ENCODE measurements at regions not wholly inside any gene's neighbourhood (a gene's known extent, or its start where the extent isn't known, plus 50 kb on each side); places are given as distances from the start of the nearest gene placed in this dataset.

- DNase-seq = no peak
- no peaks in the 10 kb centered on the region for H3K36me3 Mint-ChIP-seq
- no peak overlapping the region for H3K4me3 Mint-ChIP-seq
- H3K27ac Mint-ChIP-seq = no peak overlapping the region
- H3K27me3 Mint-ChIP-seq (ENCODE audit: low read depth in 3 of 3) = no peaks in the 10 kb centered on the region
- H3K9ac ChIP-seq (ENCODE audit: insufficient read depth, low read length, poor library complexity, severe bottlenecking) = no peak overlapping the region
- no peak for TF ChIP-seq CTCF (IDR thresholded peaks at IDR 0.05)
- no peaks in the 10 kb centered on the region for H3K27me3 ChIP-seq (ENCODE audit: control insufficient read depth in 2 of 2, insufficient read depth in 2 of 2, low read length in 2 of 2)
- H3K9me3 ChIP-seq (replicated peaks in 1 of 2; ENCODE audit: control insufficient read depth in 1 of 2, insufficient read depth in 1 of 2, low read length in 2 of 2) = no peaks in the 10 kb centered on the region
- H3K9me3 Mint-ChIP-seq = peaks cover 0 to 3% (median 0%) of the 10 kb centered on the region in 7 donors
- no peaks in the 10 kb centered on the region for H3K79me2 ChIP-seq (ENCODE audit: insufficient read depth, low read length)
- no peaks in the 10 kb centered on the region for H3K4me1 ChIP-seq (ENCODE audit: control insufficient read depth in 1 of 2, insufficient read depth in 2 of 2, low read length in 2 of 2)
- H3K4me3 ChIP-seq (replicated peaks in 1 of 3; ENCODE audit: low read depth in 2 of 3, low read length in 3 of 3) = no peak overlapping the region
- H3K36me3 ChIP-seq (replicated peaks in 1 of 2; ENCODE audit: control insufficient read depth in 1 of 2, insufficient read depth in 2 of 2, low read length in 2 of 2) = no peaks in the 10 kb centered on the region
- no peaks in the 10 kb centered on the region for H4K20me1 ChIP-seq (ENCODE audit: insufficient read depth, low read length)
- WGBS (ENCODE audit: insufficient coverage) = no CpG with 5 or more reads among the region's 2 CpGs
- no peak overlapping the region for H3K27ac ChIP-seq (ENCODE audit: low read depth in 1 of 2, low read length in 2 of 2)
- H3K4me1 Mint-ChIP-seq = no peaks in the 10 kb centered on the region
- H3K4me2 ChIP-seq (replicated peaks; ENCODE audit: extremely low read depth, low read length, poor library complexity, severe bottlenecking) = no peak overlapping the region
- H2AFZ ChIP-seq (ENCODE audit: insufficient read depth, low read depth, low read length, poor library complexity, severe bottlenecking) = no peak overlapping the region
- intact Hi-C loops (cut with micrococcal nuclease) = no loop called here
Observed at GRCh38 chr12:115257791-115258190, 573.8 kb upstream of the TBX3 start.

- Mint-ChIP-seq H3K4me1 (no peaks in the 10 kb centered on the region), H3K27me3 (ENCODE audit: low read depth in 3 of 3) (peaks cover 0 to 1% (median 1%) of the 10 kb centered on the region in 3 donors), H3K4me3 (no peak overlapping the region), H3K36me3 (no peaks in the 10 kb centered on the region), H3K27ac (no peak overlapping the region), H3K9me3 (peaks cover 0 to 9% (median 2%) of the 10 kb centered on the region in 7 donors)
- intact Hi-C loops (cut with micrococcal nuclease) = no loop called here
- H3K27ac ChIP-seq (ENCODE audit: low read depth in 1 of 2, low read length in 2 of 2) = no peak overlapping the region
- H3K4me2 ChIP-seq (replicated peaks; ENCODE audit: extremely low read depth, low read length, poor library complexity, severe bottlenecking) = no peak overlapping the region
- no peaks in the 10 kb centered on the region for H3K27me3 ChIP-seq (ENCODE audit: control insufficient read depth in 2 of 2, insufficient read depth in 2 of 2, low read length in 2 of 2)
- H3K9me3 ChIP-seq (replicated peaks in 1 of 2; ENCODE audit: control insufficient read depth in 1 of 2, insufficient read depth in 1 of 2, low read length in 2 of 2) = peaks cover 0 to 4% of the 10 kb centered on the region in 2 donors
- H3K79me2 ChIP-seq (ENCODE audit: insufficient read depth, low read length) = no peaks in the 10 kb centered on the region
- WGBS (ENCODE audit: insufficient coverage) = 100% methylated on average over 1 of the region's 5 CpGs
- no peaks in the 10 kb centered on the region for H3K4me1 ChIP-seq (ENCODE audit: control insufficient read depth in 1 of 2, insufficient read depth in 2 of 2, low read length in 2 of 2)
- H2AFZ ChIP-seq (ENCODE audit: insufficient read depth, low read depth, low read length, poor library complexity, severe bottlenecking) = no peak overlapping the region
- no peak for TF ChIP-seq CTCF (IDR thresholded peaks at IDR 0.05)
- DNase-seq = no peak
- no peaks in the 10 kb centered on the region for H3K36me3 ChIP-seq (replicated peaks in 1 of 2; ENCODE audit: control insufficient read depth in 1 of 2, insufficient read depth in 2 of 2, low read length in 2 of 2)
- H3K9ac ChIP-seq (ENCODE audit: insufficient read depth, low read length, poor library complexity, severe bottlenecking) = no peak overlapping the region
- no peaks in the 10 kb centered on the region for H4K20me1 ChIP-seq (ENCODE audit: insufficient read depth, low read length)
- no peak overlapping the region for H3K4me3 ChIP-seq (replicated peaks in 1 of 3; ENCODE audit: low read depth in 2 of 3, low read length in 3 of 3)
Observed at GRCh38 chr12:115255962-115256361, 572.0 kb upstream of the TBX3 start.
